Subcutaneous abdominal adipose tissue (tissue), 5 donors: ENCODE measurements at regions not wholly inside any gene's neighbourhood (a gene's known extent, or its start where the extent isn't known, plus 50 kb on each side); places are given as distances from the start of the nearest gene placed in this dataset.

Source experiments
- H3K27ac ChIP-seq: one replicate; pipeline ENCODE4 v1.7.0; 2013; ENCODE audit warnings: low read depth, mild to moderate bottlenecking, inconsistent platforms, low read length, moderate library complexity
- H3K27me3 ChIP-seq, 5 donors: one replicate each; pipeline ENCODE4 v1.7.0; 2013; ENCODE audit warnings: low read length in 5 of 5, inconsistent platforms in 1 of 5; ENCODE audit not compliant: control insufficient read depth in 5 of 5, insufficient read depth in 4 of 5
- H3K36me3 ChIP-seq, 5 donors: one replicate each; pipeline ENCODE4 v1.7.0; 2013; ENCODE audit warnings: low read length in 5 of 5; ENCODE audit not compliant: control insufficient read depth in 5 of 5, insufficient read depth in 5 of 5
- H3K4me1 ChIP-seq, 5 donors: one replicate each; pipeline ENCODE4 v1.7.0; 2013; ENCODE audit warnings: low read length in 5 of 5, mild to moderate bottlenecking in 3 of 5, moderate library complexity in 1 of 5; ENCODE audit not compliant: control insufficient read depth in 5 of 5, insufficient read depth in 5 of 5
- H3K4me3 ChIP-seq, 5 donors: one replicate each; pipeline ENCODE4 v1.7.0; 2013; ENCODE audit warnings: low read length in 5 of 5, low read depth in 1 of 5
- H3K9ac ChIP-seq, 5 donors: one replicate each; pipeline ENCODE4 v1.7.0; 2013; ENCODE audit warnings: low read length in 5 of 5, mild to moderate bottlenecking in 4 of 5, moderate library complexity in 3 of 5
- H3K9me3 ChIP-seq, 5 donors: one replicate each; pipeline ENCODE4 v1.7.0; 2013; ENCODE audit warnings: low read length in 5 of 5; ENCODE audit not compliant: control insufficient read depth in 5 of 5
- donor health status: healthy.
- donor health status: healthy.
- donor health status: healthy.
- donor health status: healthy.
- donor health status: healthy.

DNA sequence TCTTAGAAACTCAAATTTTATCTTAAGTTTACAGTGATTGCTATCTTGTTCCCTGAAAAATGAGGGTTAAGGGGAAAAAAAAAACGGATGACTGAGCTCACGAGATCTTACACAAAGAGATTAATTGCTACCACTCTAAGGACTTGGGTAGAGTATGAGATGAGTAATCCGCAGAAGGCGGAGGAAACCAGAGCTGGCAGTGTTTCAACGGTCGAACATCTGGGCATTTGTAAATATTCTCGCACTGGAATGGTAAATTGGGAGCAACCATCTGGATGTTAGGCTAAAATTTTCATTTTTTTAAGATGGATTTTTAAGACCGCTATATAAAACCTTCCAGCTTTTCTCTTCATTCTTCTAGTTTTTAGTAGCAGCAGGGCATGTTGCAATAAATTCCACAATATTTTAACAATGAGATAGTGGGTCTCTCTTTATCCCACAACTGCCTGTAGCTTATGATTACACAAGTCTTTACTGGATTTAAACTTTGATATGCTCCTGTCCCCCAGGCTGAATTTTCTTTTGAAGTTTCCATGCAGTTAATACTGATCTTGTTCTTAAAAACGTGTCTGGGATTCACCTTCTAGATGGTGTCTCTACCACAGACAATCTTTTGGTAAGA is 1324.1 kb downstream of the AACS start:
- no peaks in the 10 kb centered on the region for H3K36me3 ChIP-seq
- peaks cover 0 to 3% (median 0%) of the 10 kb centered on the region in 5 donors for H3K27me3 ChIP-seq
- no peak overlapping the region for H3K27ac ChIP-seq
- no peak overlapping the region for H3K4me3 ChIP-seq
- H3K4me1 ChIP-seq = no peaks in the 10 kb centered on the region
- H3K9ac ChIP-seq = no peak overlapping the region
- peaks cover 0 to 3% (median 0%) of the 10 kb centered on the region in 5 donors for H3K9me3 ChIP-seq

DNA sequence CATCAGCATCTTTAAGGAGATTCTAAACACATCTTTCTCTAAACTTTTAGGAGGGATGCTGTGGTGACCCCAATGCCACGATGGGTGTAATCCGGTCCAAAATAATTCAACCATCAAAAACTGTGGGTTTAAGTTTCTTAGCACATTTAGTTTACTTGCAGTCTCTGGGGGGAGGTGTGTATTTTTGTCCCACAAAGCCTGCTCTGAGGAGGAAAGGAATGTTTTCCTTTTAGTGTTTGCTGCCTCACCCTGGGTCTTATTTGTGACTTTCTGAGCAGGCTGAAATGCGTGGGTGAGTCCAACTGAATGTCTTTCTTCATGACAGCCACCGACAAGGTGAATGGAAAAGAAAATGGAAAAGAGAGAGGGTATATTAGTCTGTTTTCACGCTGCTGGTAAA is 1324.7 kb downstream of the AACS start:
- H3K4me3 ChIP-seq = no peak overlapping the region
- no peaks in the 10 kb centered on the region for H3K36me3 ChIP-seq
- no peaks in the 10 kb centered on the region for H3K4me1 ChIP-seq
- no peak overlapping the region for H3K9ac ChIP-seq
- H3K27ac ChIP-seq = no peak overlapping the region
- H3K27me3 ChIP-seq = peaks cover 0 to 3% (median 0%) of the 10 kb centered on the region in 5 donors
- peaks cover 0 to 3% (median 0%) of the 10 kb centered on the region in 5 donors for H3K9me3 ChIP-seq

DNA sequence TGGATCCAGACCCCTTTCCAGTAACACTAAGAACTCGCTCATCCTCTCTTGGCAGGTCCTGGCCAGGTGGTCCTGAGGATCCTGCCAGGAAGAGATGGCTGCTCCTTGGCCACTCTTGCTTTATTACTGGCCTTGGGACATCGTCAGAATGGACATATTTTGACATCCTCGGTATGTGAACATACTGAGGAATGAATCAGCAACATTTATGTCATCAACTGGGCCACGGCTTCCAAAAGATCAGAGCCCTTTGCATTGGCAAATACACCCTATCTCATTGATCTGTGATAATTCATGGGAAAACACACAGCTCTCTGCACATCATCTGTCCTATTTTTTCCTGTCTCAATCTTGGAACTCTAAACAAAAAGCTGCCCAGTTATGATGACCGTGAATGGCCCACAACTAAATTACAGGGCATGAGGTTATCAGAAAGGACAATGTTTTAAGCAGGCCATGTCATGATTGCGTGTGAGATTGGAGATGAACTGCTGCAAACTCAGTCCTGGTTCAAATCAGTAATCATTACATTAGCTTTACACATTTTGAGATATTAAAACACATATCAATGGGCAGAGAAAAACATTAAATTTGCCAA is 1325.8 kb downstream of the AACS start:
- Histone ChIP-seq H3K4me1 (no peaks in the 10 kb centered on the region), H3K9ac (no peak overlapping the region), H3K27ac (no peak overlapping the region)

DNA sequence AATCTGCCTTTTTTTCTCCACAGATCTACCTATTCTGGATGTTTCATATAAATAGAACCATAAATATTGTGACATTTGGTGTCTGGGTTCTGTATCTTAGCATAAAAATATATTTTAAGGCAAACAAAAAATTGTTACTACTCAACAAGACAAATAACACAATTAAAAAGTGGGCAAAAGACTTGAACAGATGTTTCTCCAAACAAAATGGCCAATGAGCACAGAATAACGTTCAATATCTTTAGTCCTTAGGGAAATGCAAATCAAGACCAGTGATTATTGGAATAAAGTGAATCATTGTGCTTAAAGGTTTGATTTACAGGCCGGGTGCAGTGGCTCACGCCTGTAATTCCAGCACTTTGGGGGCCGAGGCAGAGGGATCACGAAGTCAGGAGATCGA is 1331.3 kb downstream of the AACS start:
- Histone ChIP-seq H3K4me3 (no peak overlapping the region), H3K36me3 (no peaks in the 10 kb centered on the region), H3K27ac (no peak overlapping the region), H3K9me3 (peaks cover 0 to 13% (median 7%) of the 10 kb centered on the region in 5 donors), H3K9ac (no peak overlapping the region), H3K4me1 (no peaks in the 10 kb centered on the region), H3K27me3 (no peaks in the 10 kb centered on the region)

More for the DNA sequence above, 1325.8 kb downstream of the AACS start:
- Histone ChIP-seq H3K4me3 (no peak overlapping the region), H3K36me3 (no peaks in the 10 kb centered on the region), H3K9me3 (peaks cover 0 to 2% (median 0%) of the 10 kb centered on the region in 5 donors), H3K27me3 (no peaks in the 10 kb centered on the region)

DNA sequence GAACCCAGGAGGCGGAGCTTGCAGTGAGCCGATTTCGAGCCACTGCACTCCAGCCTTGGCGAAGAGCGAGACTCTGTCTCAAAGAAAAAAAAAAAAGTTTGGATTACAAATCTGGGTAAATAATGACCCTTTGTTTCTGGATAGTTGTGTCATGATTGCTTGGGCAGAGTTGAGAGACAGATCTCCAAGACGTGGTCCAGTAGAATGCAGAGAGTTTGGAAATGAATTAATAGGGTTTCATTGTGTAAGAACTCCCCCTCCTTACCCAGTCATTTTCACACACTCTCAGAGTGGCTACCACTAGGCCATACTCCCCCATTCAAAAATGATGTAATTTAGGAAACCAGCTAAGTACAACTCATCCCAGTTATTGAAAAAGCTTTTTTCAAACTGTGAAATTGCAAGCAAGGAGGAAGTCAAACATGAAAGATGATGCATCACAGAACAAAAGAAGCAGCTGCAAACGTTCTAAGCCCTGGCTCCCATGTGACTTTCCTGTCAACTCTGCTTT is 1331.9 kb downstream of the AACS start:
- Histone ChIP-seq H3K4me1 (no peaks in the 10 kb centered on the region), H3K36me3 (no peaks in the 10 kb centered on the region), H3K4me3 (no peak overlapping the region), H3K27ac (no peak overlapping the region), H3K9me3 (peaks cover 0 to 13% (median 7%) of the 10 kb centered on the region in 5 donors), H3K27me3 (no peaks in the 10 kb centered on the region), H3K9ac (no peak overlapping the region)

DNA sequence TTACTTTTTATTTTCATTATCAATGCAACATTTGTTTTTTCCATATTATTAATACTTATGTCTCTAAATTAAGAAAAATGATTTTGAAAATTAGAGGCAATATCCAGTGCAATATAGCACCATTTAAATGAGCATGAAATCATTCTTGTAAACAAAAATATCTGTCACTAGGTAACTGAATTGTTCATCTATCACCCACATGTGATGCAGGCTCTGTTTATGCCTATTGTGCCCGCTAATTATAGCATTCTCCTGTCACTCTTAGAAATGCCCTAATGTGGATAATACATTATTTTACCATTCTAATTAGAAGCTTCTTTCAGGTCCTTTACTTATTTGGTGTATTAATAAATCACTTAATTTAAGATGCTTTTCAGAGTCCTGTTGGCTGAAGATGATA is 1332.4 kb downstream of the AACS start:
- Histone ChIP-seq H3K27ac (no peak overlapping the region), H3K4me3 (no peak overlapping the region), H3K9ac (no peak overlapping the region), H3K9me3 (peaks cover 0 to 13% (median 7%) of the 10 kb centered on the region in 5 donors), H3K27me3 (no peaks in the 10 kb centered on the region), H3K4me1 (no peaks in the 10 kb centered on the region), H3K36me3 (no peaks in the 10 kb centered on the region)

DNA sequence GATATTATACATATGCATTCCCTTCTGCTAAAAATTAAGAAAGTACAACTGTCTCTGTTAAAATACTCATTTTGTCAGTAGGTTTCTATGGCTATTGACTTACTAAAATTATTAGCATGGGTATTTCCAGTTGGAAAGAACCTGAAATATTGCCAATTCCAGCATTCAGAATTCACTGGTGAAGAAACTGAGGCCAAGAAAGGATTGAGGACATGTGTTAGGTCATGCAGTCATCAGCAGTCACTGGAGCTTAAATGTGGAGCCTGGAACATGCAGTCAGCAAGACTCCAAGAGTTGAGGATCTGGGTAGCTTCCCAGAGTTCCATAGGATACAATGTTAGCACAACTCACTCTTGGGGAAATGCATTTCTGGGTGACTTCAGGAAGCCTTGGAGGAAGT is 1335.6 kb downstream of the AACS start:
- H3K9ac ChIP-seq = no peak overlapping the region
- H3K9me3 ChIP-seq = peaks cover 0 to 10% (median 7%) of the 10 kb centered on the region in 5 donors
- no peaks in the 10 kb centered on the region for H3K4me1 ChIP-seq
- H3K27me3 ChIP-seq = no peaks in the 10 kb centered on the region
- H3K4me3 ChIP-seq = no peak overlapping the region
- H3K36me3 ChIP-seq = no peaks in the 10 kb centered on the region
- H3K27ac ChIP-seq = no peak overlapping the region

DNA sequence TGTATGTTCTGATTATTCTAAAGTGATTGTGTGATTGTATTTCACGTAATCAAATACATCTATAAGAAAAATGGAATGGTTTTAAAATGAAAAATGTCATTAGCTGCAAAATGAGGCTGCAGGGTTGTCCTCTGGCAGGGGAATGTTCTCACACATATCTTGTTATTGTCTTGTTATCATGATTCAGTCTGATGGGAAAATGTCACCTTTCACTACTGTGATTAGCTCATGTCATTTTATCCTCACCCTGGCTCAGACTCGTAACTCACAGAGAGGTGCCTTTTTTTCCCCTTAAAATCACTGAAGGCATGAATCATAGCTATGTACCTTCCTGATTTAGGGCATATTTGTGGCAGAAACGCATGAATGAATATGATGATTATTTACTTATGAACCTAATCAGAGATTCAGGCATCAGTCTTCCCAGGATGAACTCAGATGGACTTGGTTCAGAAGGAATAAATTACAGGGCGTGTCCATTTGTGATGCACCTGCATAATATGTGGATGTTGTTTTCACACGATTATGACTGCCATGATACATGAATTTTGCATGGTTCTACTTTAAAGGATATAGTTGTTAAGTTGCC is 1339.2 kb downstream of the AACS start:
- Histone ChIP-seq H3K27me3 (no peaks in the 10 kb centered on the region), H3K9me3 (peaks cover 0 to 5% (median 0%) of the 10 kb centered on the region in 5 donors), H3K4me3 (no peak overlapping the region), H3K27ac (no peak overlapping the region), H3K4me1 (no peaks in the 10 kb centered on the region), H3K36me3 (no peaks in the 10 kb centered on the region), H3K9ac (no peak overlapping the region)

DNA sequence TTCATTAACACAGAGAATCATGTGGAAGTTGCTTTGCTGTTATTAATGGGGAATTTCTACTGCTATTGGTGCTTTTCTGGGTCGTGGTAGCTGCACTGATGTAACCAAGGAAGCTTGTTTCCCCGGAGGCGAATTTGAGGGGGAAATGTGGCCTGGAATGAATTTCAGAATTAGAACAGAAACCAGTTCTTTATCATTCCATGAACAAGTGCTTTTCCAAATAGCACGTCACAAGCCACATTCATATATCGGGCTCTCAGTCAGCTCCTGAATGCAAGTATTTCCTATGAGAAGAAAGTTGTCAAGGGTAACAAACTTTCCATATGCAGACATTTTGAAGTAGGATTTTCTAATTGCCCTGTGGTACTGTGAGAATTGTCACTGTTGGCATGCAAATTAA is 1353.2 kb downstream of the AACS start:
- Histone ChIP-seq H3K36me3 (no peaks in the 10 kb centered on the region), H3K9me3 (no peaks in the 10 kb centered on the region), H3K4me1 (no peaks in the 10 kb centered on the region), H3K27ac (no peak overlapping the region), H3K9ac (no peak overlapping the region), H3K4me3 (no peak overlapping the region), H3K27me3 (no peaks in the 10 kb centered on the region)

DNA sequence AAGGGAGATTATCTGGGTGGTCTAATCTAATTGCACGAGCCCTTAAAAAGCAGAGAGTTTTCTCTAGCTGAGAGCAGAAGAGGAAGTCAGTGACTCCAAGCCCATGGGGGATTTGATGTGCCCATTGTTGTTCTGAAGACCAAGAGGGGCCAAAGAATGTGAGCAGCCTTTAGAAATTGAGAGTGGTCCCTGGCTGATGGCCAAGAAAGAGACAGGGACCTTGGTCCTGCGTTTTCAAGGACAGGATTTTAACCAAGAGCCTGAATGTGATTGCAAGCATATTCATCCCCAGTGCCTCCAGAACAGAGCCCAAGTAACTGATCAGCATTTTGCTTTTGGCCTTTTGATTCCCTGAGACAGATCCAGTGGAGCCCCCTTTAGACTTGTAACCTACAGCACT is 1353.9 kb downstream of the AACS start:
- H3K27me3 ChIP-seq = no peaks in the 10 kb centered on the region
- no peak overlapping the region for H3K27ac ChIP-seq

More for the DNA sequence above, 1353.9 kb downstream of the AACS start:
- H3K4me1 ChIP-seq = no peaks in the 10 kb centered on the region
- H3K36me3 ChIP-seq = no peaks in the 10 kb centered on the region
- no peak overlapping the region for H3K9ac ChIP-seq
- H3K9me3 ChIP-seq = no peaks in the 10 kb centered on the region
- no peak overlapping the region for H3K4me3 ChIP-seq
